ENCODE measurements at regions not wholly inside any gene's neighbourhood (a gene's known extent, or its start where the extent isn't known, plus 50 kb on each side); places are given as distances from the start of the nearest gene placed in this dataset.

- Histone ChIP-seq H3K4me3 (replicated peaks; ENCODE audit: insufficient read depth, low read length) (no peak overlapping the region), H3K27ac (replicated peaks) (no peak overlapping the region), H3K27me3 (ENCODE audit: insufficient read depth, poor library complexity, severe bottlenecking) (peaks cover 16% of the 10 kb centered on the region)
- no peak for DNase-seq (ENCODE audit: low read depth in 1 of 2, low spot score in 1 of 2)
- TF ChIP-seq POLR2AphosphoS5 (IDR thresholded peaks at IDR 0.05; ENCODE audit: low read depth): no peak
- TF ChIP-seq REST (IDR thresholded peaks at IDR 0.05; ENCODE audit: insufficient replicate concordance, low read depth): no peak
- TF ChIP-seq CTCF (IDR thresholded peaks at IDR 0.05; ENCODE audit: insufficient read depth, low read length): no peak
- TF ChIP-seq GABPA (IDR thresholded peaks at IDR 0.05; ENCODE audit: low read depth): no peak
- no peak for TF ChIP-seq SPI1 (IDR thresholded peaks at IDR 0.05; ENCODE audit: borderline replicate concordance, low read depth)
These were observed 127.0 kb downstream of the MCHR2 start for GRCh38 chr6:99867026-99867425.

GRCh38 chr6:99868074-99868702 lies 125.8 kb downstream of the MCHR2 start:
- TF ChIP-seq CTCF (IDR thresholded peaks at IDR 0.05; ENCODE audit: insufficient read depth, low read length) (peak; percentile 76), REST (IDR thresholded peaks at IDR 0.05; ENCODE audit: insufficient replicate concordance, low read depth) (no peak)
- peak in 1 of 2 experiments; percentile 66 for DNase-seq (ENCODE audit: low read depth in 1 of 2, low spot score in 1 of 2)
- H3K4me3 ChIP-seq (replicated peaks; ENCODE audit: insufficient read depth, low read length): no peak overlapping the region
- peaks cover 16% of the 10 kb centered on the region for H3K27me3 ChIP-seq (ENCODE audit: insufficient read depth, poor library complexity, severe bottlenecking)
- no peak overlapping the region for H3K27ac ChIP-seq (replicated peaks)

Data from HL-60 (cell line).